ENCODE measurements at regions not wholly inside any gene's neighbourhood (a gene's known extent, or its start where the extent isn't known, plus 50 kb on each side); places are given as distances from the start of the nearest gene placed in this dataset.
A peak's percentile ranks its signal among the peaks of the same experiment; 100 is the strongest.

- TF ChIP-seq ZHX2 (IDR thresholded peaks at IDR 0.05; ENCODE audit: low read depth) (no peak), ZHX2 (CRISPR knock-in tag; IDR thresholded peaks at IDR 0.05; ENCODE audit: borderline replicate concordance) (no peak), HDAC2 (CRISPR knock-in tag; IDR thresholded peaks at IDR 0.05) (peak; percentile 27; the same call in 1 of the 2 replicates), HMG20B (CRISPR knock-in tag; conservative IDR thresholded peaks at IDR 0.05) (no peak), ASH2L (IDR thresholded peaks at IDR 0.05; ENCODE audit: insufficient read length, low read depth, low read length) (no peak), SOX6 (IDR thresholded peaks at IDR 0.05) (no peak), SOX6 (CRISPR knock-in tag; IDR thresholded peaks at IDR 0.05) (peak; percentile 26; the same call in 1 of the 2 replicates), E2F2 (CRISPR knock-in tag; IDR thresholded peaks at IDR 0.05; ENCODE audit: borderline replicate concordance) (no peak), ZNF737 (CRISPR knock-in tag; IDR thresholded peaks at IDR 0.05; ENCODE audit: borderline replicate concordance) (0 out of 2 replicates have a peak, but pooled peaks have one; percentile 46), RNF219 (CRISPR knock-in tag; IDR thresholded peaks at IDR 0.05) (no peak), ZNF230 (CRISPR knock-in tag; IDR thresholded peaks at IDR 0.05) (no peak), HES4 (CRISPR knock-in tag; IDR thresholded peaks at IDR 0.05; ENCODE audit: borderline replicate concordance) (no peak), DDIT3 (CRISPR knock-in tag; IDR thresholded peaks at IDR 0.05) (no peak), ZBTB49 (CRISPR knock-in tag; IDR thresholded peaks at IDR 0.05; ENCODE audit: borderline replicate concordance) (no peak), SRSF1 (optimal IDR thresholded peaks at IDR 0.05; ENCODE audit: low read depth, low read length) (no peak), CEBPG (CRISPR knock-in tag; IDR thresholded peaks at IDR 0.05) (peak; percentile 80), GATAD2A (CRISPR knock-in tag; IDR thresholded peaks at IDR 0.05) (peak; percentile 56), MED1 (CRISPR knock-in tag; IDR thresholded peaks at IDR 0.05) (peak; percentile 32; the same call in 1 of the 2 replicates)
These were observed 117.8 kb upstream of the NEDD9 start (continued) for GRCh38 chr6:11350294-11350693.

All from HepG2 (cell line).